NT2/D1 (cell line): ENCODE measurements at regions not wholly inside any gene's neighbourhood (a gene's known extent, or its start where the extent isn't known, plus 50 kb on each side); places are given as distances from the start of the nearest gene placed in this dataset.

Experiments used
- SUZ12 ChIP-seq: IDR thresholded peaks from 2 replicates; pipeline ENCODE4 v1.6.1; 2011; ENCODE audit not compliant: insufficient read length, insufficient read depth; ENCODE audit errors: extremely low read depth
- YY1 ChIP-seq: IDR thresholded peaks from 2 replicates; pipeline ENCODE4 v1.6.1; 2011; ENCODE audit not compliant: insufficient read length, insufficient read depth
- ZNF274 ChIP-seq: IDR thresholded peaks from 2 replicates; pipeline ENCODE4 v1.6.1; 2011; ENCODE audit warnings: mild to moderate bottlenecking, low read depth, low read length

DNA sequence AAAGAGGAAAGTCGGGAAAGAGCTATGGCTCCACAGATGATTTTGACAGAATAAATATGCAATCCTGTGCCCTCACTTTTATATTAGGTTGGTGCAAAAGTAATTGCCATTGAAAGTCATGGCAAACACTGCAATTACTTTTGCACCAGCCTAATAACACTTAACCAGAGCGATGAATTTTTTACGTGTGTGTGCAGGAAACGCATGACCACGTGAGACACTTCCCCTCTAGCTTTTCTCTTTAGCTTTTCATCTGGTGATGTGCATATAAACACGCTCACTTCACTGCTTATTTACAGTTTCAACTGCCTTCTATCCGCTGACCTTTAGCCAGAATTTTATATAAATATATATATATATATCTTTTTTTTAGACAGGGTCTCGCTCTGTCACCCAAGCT, 216.3 kb upstream of the PSMD7 start:
- no peak for TF ChIP-seq ZNF274
- TF ChIP-seq YY1, result no peak
- no peak for TF ChIP-seq SUZ12
